ENCODE measurements at regions not wholly inside any gene's neighbourhood (a gene's known extent, or its start where the extent isn't known, plus 50 kb on each side); places are given as distances from the start of the nearest gene placed in this dataset.

DNA sequence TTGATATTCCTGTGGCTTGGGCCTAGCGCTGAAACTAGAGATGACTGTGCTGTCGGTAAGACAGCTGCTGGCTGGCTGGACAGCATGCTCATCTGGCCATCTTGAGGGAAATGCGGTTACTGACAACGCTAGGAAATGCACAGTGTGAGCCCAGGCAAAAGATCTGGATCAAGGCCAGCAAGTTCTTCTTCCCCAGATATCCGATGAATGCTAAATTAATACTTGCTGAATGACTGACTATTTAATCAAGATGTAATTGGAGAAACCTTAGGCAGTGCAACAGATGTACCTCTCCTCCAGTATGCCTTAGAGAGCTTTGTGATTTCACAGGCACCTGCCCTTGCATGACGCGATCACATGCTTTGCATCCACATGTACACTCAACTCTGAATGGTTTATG, 659.1 kb downstream of the EFNA5 start:
- no peaks in the 10 kb centered on the region for H3K4me1 ChIP-seq (ENCODE audit: control insufficient read depth in 4 of 4, insufficient read depth in 4 of 4, low read length in 3 of 4)
- no peak for DNase-seq (ENCODE audit: low spot score)
- no peaks in the 10 kb centered on the region for H3K9me3 ChIP-seq (ENCODE audit: control insufficient read depth in 4 of 4, low read length in 3 of 4)
- TF ChIP-seq RXRA (IDR thresholded peaks at IDR 0.05) (no peak), CTCF (IDR thresholded peaks at IDR 0.05; ENCODE audit: low read depth, low read length, missing input control) (no peak), ZBTB33 (IDR thresholded peaks at IDR 0.05) (no peak)
- no peak overlapping the region for H3K4me3 ChIP-seq (ENCODE audit: low read depth in 1 of 3, low read length in 3 of 3)
- H3K27me3 ChIP-seq (ENCODE audit: control insufficient read depth in 4 of 4, insufficient read depth in 4 of 4, low read length in 3 of 4), result no peaks in the 10 kb centered on the region
- no peaks in the 10 kb centered on the region for H3K36me3 ChIP-seq (ENCODE audit: control insufficient read depth in 4 of 4, insufficient read depth in 3 of 4, low read depth in 1 of 4, low read length in 3 of 4)
- no peak overlapping the region for H3K27ac ChIP-seq (ENCODE audit: low read depth in 1 of 2, low read length in 2 of 2)
- WGBS, result 91% methylated on average over 7 of the region's 7 CpGs
- H3K9ac ChIP-seq (ENCODE audit: low read depth in 1 of 2, low read length in 2 of 2), result no peak overlapping the region

DNA sequence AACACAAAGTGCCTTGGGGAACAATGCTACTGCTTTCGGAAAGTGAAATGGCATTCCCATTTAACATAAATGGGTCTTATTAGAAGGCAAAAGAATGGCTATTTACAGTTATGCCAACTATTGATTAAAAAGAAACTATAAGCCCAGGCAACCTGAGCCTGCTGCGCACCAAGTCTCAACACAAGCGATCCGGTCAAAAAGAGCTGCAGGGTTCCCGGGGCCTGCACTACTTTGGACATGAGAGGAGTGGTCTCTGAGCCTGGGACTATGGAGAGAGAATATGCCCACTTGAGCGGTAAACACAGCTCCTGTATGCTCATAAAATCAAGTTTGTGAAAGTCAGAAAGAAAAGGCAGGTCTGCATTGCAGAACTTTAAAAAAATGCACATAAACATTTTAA, 660.7 kb downstream of the EFNA5 start:
- no peaks in the 10 kb centered on the region for H3K27me3 ChIP-seq (ENCODE audit: control insufficient read depth in 4 of 4, insufficient read depth in 4 of 4, low read length in 3 of 4)
- no peaks in the 10 kb centered on the region for H3K36me3 ChIP-seq (ENCODE audit: control insufficient read depth in 4 of 4, insufficient read depth in 3 of 4, low read depth in 1 of 4, low read length in 3 of 4)
- no peaks in the 10 kb centered on the region for H3K4me1 ChIP-seq (ENCODE audit: control insufficient read depth in 4 of 4, insufficient read depth in 4 of 4, low read length in 3 of 4)
- WGBS, result 94% methylated on average over 6 of the region's 6 CpGs
- TF ChIP-seq EGR1 (IDR thresholded peaks at IDR 0.05; ENCODE audit: low read depth in 2 of 2) (no peak), REST (IDR thresholded peaks at IDR 0.05) (no peak), SP1 (IDR thresholded peaks at IDR 0.05) (no peak), ZBTB33 (IDR thresholded peaks at IDR 0.05) (no peak), TAF1 (conservative IDR thresholded peaks at IDR 0.05) (no peak), GABPA (IDR thresholded peaks at IDR 0.05 in 1 of 2, conservative IDR thresholded peaks at IDR 0.05 in 1 of 2) (no peak), FOXA2 (IDR thresholded peaks at IDR 0.05) (no peak), HNF4G (IDR thresholded peaks at IDR 0.05) (no peak), HNF4A (conservative IDR thresholded peaks at IDR 0.05) (no peak), YY1 (IDR thresholded peaks at IDR 0.05) (no peak), FOXA1 (IDR thresholded peaks at IDR 0.05) (no peak), RXRA (IDR thresholded peaks at IDR 0.05) (no peak), JUND (IDR thresholded peaks at IDR 0.05) (no peak), MAX (IDR thresholded peaks at IDR 0.05) (no peak), ATF3 (IDR thresholded peaks at IDR 0.05) (no peak), RAD21 (IDR thresholded peaks at IDR 0.05) (no peak), CTCF (IDR thresholded peaks at IDR 0.05; ENCODE audit: low read depth, low read length, missing input control) (no peak), NR2F2 (IDR thresholded peaks at IDR 0.05) (no peak)
- H3K27ac ChIP-seq (ENCODE audit: low read depth in 1 of 2, low read length in 2 of 2), result no peak overlapping the region
- DNase-seq (ENCODE audit: low spot score), result no peak
- H3K9me3 ChIP-seq (ENCODE audit: control insufficient read depth in 4 of 4, low read length in 3 of 4), result no peaks in the 10 kb centered on the region
- H3K4me3 ChIP-seq (ENCODE audit: low read depth in 1 of 3, low read length in 3 of 3), result no peak overlapping the region
- H3K9ac ChIP-seq (ENCODE audit: low read depth in 1 of 2, low read length in 2 of 2), result no peak overlapping the region

All from liver (tissue), 8 donors.